WERI-Rb-1 (cell line): ENCODE measurements at regions not wholly inside any gene's neighbourhood (a gene's known extent, or its start where the extent isn't known, plus 50 kb on each side); places are given as distances from the start of the nearest gene placed in this dataset.
"Not testable (repeated sequence)": the region's sequence is repeated elsewhere in the genome, so short reads cannot be mapped to it uniquely, and the experiment has no call there.

ENCODE experiments used
- DNase-seq: peaks from one replicate; pipeline ENCODE4 v3.0.0-alpha.2; 2020
- H3K27ac ChIP-seq: fragments of 250-450 bp; sonication (Bioruptor Pico); 2 replicates; pipeline ENCODE4 v1.5.1; 2020; ENCODE audit warnings: mild to moderate bottlenecking, moderate library complexity
- H3K27me3 ChIP-seq: fragments of 250-450 bp; sonication (Bioruptor Pico); 2 replicates; pipeline ENCODE4 v1.5.1; 2021; ENCODE audit warnings: mild to moderate bottlenecking, low read depth, moderate library complexity; ENCODE audit not compliant: insufficient read depth, severe bottlenecking
- H3K36me3 ChIP-seq: fragments of 250-450 bp; sonication (Bioruptor Pico); 2 replicates; pipeline ENCODE4 v1.5.1; 2020; ENCODE audit warnings: mild to moderate bottlenecking, moderate library complexity
- H3K4me3 ChIP-seq: 2 replicates; pipeline ENCODE4 v1.5.1; 2011; ENCODE audit warnings: low read depth, mild to moderate bottlenecking, control low read depth, low read length
- H3K9me3 ChIP-seq: fragments of 250-450 bp; sonication (Bioruptor Pico); 2 replicates; pipeline ENCODE4 v1.5.1; 2021; ENCODE audit warnings: mild to moderate bottlenecking, moderate library complexity; ENCODE audit not compliant: severe bottlenecking
- TF ChIP-seq, protein P1 (sequence below): IDR thresholded peaks from 2 replicates; pipeline ENCODE4 v1.5.1; 2011; ENCODE audit warnings: low read depth, mild to moderate bottlenecking, control low read depth, inconsistent platforms, low read length

DNA sequence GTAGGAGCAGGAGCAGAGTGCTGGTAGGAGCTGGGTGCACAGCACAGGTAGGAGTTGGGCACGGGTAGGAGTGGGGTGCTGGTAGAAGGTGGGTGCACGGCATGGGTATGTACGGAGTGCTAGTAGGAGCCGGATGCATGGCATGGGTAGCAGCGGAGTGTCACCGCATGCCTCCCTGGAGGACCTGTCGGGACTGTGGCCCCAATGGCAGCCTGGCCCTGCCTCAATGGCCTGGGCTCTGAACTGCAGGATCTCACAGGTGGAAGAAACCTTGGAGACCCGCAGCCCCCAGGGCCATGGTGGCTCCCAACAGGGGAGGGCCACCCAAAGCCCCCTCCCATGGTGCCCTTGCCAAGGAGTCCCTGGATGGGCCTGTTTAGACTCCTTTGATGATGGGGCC lies 1146.0 kb downstream of the UQCRFS1 start:
- H3K9me3 ChIP-seq = no peaks in the 10 kb centered on the region
- TF ChIP-seq, protein P1, sequence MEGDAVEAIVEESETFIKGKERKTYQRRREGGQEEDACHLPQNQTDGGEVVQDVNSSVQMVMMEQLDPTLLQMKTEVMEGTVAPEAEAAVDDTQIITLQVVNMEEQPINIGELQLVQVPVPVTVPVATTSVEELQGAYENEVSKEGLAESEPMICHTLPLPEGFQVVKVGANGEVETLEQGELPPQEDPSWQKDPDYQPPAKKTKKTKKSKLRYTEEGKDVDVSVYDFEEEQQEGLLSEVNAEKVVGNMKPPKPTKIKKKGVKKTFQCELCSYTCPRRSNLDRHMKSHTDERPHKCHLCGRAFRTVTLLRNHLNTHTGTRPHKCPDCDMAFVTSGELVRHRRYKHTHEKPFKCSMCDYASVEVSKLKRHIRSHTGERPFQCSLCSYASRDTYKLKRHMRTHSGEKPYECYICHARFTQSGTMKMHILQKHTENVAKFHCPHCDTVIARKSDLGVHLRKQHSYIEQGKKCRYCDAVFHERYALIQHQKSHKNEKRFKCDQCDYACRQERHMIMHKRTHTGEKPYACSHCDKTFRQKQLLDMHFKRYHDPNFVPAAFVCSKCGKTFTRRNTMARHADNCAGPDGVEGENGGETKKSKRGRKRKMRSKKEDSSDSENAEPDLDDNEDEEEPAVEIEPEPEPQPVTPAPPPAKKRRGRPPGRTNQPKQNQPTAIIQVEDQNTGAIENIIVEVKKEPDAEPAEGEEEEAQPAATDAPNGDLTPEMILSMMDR = no peak
- no peaks in the 10 kb centered on the region for H3K27me3 ChIP-seq
- H3K27ac ChIP-seq = no peak overlapping the region
- no peak overlapping the region for H3K4me3 ChIP-seq
- no peaks in the 10 kb centered on the region for H3K36me3 ChIP-seq
- DNase-seq = no peak

DNA sequence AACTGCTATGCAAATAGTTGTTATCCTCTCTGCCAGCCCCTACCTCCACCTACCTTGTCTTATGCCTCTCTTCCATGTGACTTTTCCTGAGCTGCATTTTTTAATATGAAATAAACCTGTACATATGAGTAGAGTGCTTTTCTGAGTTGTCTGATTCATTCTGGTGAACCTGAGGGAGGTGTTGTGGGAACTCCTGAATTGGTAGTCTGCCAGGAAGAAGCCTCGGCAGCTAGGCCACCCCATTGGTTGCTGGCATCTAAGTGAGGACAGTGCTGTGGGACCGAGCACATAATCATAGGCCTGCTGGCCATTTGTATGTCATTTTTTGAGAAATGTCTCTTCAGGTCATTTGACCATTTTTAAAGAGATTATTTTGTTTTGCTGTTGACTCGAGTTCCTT lies 1146.8 kb downstream of the UQCRFS1 start:
- Histone ChIP-seq H3K36me3 (no peaks in the 10 kb centered on the region), H3K4me3 (no peak overlapping the region)

DNA sequence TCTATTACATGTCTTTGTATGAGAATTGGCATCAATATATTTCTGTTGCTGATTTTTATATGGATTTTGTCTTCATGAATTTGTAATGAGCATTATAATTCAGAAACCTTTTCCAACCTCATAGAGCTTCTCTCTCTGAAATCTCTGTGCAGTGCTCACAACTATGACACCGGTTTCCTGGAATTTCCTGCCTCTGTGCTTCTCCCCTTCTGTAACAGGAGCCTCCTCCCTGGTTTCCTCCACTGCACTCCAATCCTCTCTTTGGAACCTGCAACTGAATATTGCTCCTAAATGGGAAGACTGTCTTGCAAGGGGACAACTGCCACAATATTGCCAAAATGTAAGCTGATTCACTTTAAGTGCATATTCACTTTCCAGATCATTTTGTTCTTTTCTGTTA lies 1147.9 kb downstream of the UQCRFS1 start:
- Histone ChIP-seq H3K4me3 (no peak overlapping the region), H3K27ac (no peak overlapping the region), H3K9me3 (no peaks in the 10 kb centered on the region), H3K36me3 (no peaks in the 10 kb centered on the region), H3K27me3 (no peaks in the 10 kb centered on the region)
- no peak for DNase-seq
- TF ChIP-seq, protein P1 = no peak

More for the DNA sequence above, 1146.8 kb downstream of the UQCRFS1 start:
- TF ChIP-seq, protein P1 = no peak
- no peaks in the 10 kb centered on the region for H3K27me3 ChIP-seq
- no peak overlapping the region for H3K27ac ChIP-seq
- H3K9me3 ChIP-seq = no peaks in the 10 kb centered on the region
- DNase-seq = no peak

DNA sequence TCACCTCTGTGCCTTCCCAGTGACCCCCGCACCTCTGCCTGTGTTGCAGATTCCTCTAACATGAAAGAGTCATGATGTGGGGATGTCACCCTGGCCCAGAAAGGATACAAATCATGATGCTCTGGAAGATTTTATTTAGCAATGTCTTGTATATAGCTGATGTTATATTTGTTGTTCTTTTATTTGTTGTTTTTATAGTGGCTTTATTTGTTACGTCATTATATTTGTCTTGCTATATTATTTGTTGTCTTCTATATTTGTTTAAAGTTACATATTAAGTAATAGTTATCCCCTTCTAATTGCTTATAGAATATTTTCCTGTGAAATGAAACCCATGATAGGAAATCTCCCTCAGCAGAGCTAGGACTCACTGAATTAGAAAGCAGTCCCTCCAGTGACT lies 1149.2 kb downstream of the UQCRFS1 start:
- H3K27ac ChIP-seq = no peak overlapping the region
- no peaks in the 10 kb centered on the region for H3K9me3 ChIP-seq
- TF ChIP-seq, protein P1 = no peak
- DNase-seq = no peak
- H3K36me3 ChIP-seq = no peaks in the 10 kb centered on the region
- H3K27me3 ChIP-seq = no peaks in the 10 kb centered on the region
- H3K4me3 ChIP-seq = no peak overlapping the region

DNA sequence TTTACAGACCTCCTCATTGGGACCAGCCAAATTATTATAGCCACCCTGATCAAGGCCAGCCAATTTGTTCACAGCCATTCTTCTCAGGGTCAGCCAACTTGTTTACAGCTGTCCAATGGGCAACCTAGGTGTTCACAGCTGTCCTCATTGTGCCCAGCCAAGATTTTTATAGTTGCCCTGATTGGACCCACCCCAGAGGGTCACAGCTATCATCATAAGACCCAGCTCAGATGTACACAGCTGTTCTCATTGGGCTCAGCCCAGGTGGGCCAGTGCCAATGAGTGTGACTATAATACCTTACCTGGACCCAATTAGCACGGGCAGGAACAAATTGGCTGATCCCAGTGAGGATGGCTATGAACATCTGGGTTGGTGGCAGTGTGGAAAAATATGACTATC lies 1151.8 kb downstream of the UQCRFS1 start:
- Histone ChIP-seq H3K36me3 (no peaks in the 10 kb centered on the region), H3K4me3 (no peak overlapping the region), H3K9me3 (peaks cover 12% of the 10 kb centered on the region), H3K27me3 (no peaks in the 10 kb centered on the region), H3K27ac (no peak overlapping the region)
- TF ChIP-seq, protein P1 = no peak
- no peak for DNase-seq

DNA sequence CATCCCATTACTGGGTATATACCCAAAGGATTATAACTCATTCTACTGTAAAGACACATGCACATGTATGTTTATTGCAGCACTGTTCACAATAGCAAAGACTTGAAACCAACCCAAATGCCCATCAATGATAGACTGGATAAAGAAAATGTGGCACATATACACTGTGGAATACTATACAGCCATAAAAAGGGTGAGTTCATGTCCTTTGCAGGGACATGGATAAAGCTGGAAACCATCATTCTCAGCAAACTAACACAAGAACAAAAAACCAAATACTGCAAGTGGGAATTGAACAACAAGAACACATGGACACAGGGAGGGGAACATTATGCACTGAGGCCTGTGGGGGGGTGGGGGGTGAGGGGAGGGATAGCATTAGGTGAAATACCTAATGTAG lies 1155.9 kb downstream of the UQCRFS1 start:
- H3K4me3 ChIP-seq, H3K27ac ChIP-seq, H3K36me3 ChIP-seq, DNase-seq, H3K27me3 ChIP-seq: not testable (repeated sequence)
- peaks cover 12% of the 10 kb centered on the region for H3K9me3 ChIP-seq
